ENCODE measurements at regions not wholly inside any gene's neighbourhood (a gene's known extent, or its start where the extent isn't known, plus 50 kb on each side); places are given as distances from the start of the nearest gene placed in this dataset.

DNA sequence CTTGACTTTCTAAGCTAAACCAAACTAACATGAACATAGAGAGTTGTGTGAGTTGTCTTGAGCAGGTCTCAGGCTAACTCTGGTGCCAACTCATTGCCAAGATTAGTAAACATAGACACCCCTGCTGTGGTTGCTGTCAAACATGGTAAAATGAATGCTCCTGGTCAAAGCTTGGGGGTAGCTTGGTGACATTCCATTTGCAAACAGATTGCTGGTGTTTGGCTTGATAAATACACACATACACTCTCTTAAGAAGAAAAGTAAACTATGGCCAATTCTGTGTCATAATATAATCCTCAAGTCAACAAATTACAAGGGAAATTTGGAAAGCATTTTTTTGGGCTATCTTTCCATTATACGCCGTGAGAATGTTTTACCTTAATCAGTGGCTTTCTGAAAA, 386.4 kb upstream of the PDE3A start:
- Histone ChIP-seq H3K4me1 (ENCODE audit: insufficient read depth, low read length) (peaks cover under 1% of the 10 kb centered on the region), H3K4me3 (ENCODE audit: low read depth in 1 of 2, low read length in 2 of 2) (no peak overlapping the region), H3K9ac (ENCODE audit: low read length) (no peak overlapping the region), H3K36me3 (ENCODE audit: insufficient read depth, low read length) (no peaks in the 10 kb centered on the region), H3K27me3 (ENCODE audit: control insufficient read depth in 1 of 2, insufficient read depth in 2 of 2, low read length in 2 of 2) (no peaks in the 10 kb centered on the region), H3K9me3 (ENCODE audit: low read length) (no peaks in the 10 kb centered on the region), H3K27ac (ENCODE audit: low read depth, low read length) (no peak overlapping the region)

DNA sequence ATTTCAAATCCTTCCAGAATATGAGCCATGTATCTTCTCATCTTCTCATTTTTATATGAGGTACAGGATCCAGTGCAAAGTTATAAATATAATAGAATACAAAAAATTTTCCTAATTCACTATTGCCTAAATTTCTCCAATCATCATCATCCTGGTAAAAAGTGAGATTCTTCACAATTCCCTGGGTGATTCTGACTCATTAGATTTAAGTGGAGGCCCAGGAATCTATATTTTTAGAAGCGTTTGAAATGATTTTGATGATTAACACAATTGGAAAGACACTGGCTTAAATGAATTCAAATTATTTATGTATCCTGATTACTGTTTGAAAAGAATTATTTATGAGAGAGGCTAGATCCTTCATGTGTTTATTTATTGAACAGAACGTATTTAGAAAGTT, 380.3 kb upstream of the PDE3A start:
- Histone ChIP-seq H3K9me3 (ENCODE audit: low read length) (no peaks in the 10 kb centered on the region), H3K9ac (ENCODE audit: low read length) (no peak overlapping the region), H3K4me3 (ENCODE audit: low read depth in 1 of 2, low read length in 2 of 2) (no peak overlapping the region), H3K36me3 (ENCODE audit: insufficient read depth, low read length) (no peaks in the 10 kb centered on the region), H3K4me1 (ENCODE audit: insufficient read depth, low read length) (peaks cover 24% of the 10 kb centered on the region), H3K27me3 (ENCODE audit: control insufficient read depth in 1 of 2, insufficient read depth in 2 of 2, low read length in 2 of 2) (no peaks in the 10 kb centered on the region), H3K27ac (ENCODE audit: low read depth, low read length) (peak overlapping the region; percentile 35)

DNA sequence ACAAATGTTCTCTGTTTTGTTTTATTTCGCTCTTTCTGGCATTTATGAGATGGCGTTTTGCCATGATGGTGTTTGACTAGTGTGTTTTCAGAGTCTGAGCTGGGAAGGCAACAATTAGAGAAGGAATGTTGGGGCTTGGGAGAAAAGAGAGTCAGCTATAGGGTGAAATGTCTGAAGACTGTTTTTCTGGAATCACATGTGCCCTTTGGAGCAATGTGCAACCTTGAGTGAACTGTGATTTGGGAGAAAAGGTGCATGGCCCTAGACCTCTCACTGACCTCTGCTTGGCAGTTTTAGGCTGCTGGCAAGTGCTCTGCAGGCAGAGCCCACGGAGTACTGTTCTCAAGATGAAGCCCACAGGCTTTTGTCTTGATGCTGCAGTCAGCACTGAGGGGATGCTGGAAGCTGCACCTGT, 379.9 kb upstream of the PDE3A start:
- peaks cover 24% of the 10 kb centered on the region for H3K4me1 ChIP-seq (ENCODE audit: insufficient read depth, low read length)
- no peak overlapping the region for H3K4me3 ChIP-seq (ENCODE audit: low read depth in 1 of 2, low read length in 2 of 2)
- H3K9ac ChIP-seq (ENCODE audit: low read length): no peak overlapping the region
- no peaks in the 10 kb centered on the region for H3K9me3 ChIP-seq (ENCODE audit: low read length)
- H3K36me3 ChIP-seq (ENCODE audit: insufficient read depth, low read length): no peaks in the 10 kb centered on the region
- H3K27me3 ChIP-seq (ENCODE audit: control insufficient read depth in 1 of 2, insufficient read depth in 2 of 2, low read length in 2 of 2): no peaks in the 10 kb centered on the region
- H3K27ac ChIP-seq (ENCODE audit: low read depth, low read length): peak overlapping the region; percentile 35

DNA sequence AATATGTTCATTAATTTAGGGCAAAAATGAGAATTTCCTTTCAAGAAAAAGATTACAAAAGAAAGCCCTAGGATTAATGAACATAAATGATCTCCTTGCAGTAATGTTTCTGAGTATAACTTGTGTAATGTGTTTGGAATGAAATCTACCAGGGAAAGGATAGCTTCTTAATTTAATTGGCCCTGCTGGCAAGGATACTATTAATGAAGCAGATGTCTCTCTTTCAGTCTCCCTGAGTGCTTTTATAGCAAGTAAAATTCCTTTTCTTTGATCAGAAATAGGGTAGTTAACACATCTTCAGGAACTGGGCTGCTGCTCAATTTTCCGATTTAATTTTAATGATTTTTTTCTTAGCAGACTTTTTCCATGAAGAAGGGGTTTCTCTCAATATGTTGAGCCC, 379.4 kb upstream of the PDE3A start:
- Histone ChIP-seq H3K27me3 (ENCODE audit: control insufficient read depth in 1 of 2, insufficient read depth in 2 of 2, low read length in 2 of 2) (no peaks in the 10 kb centered on the region), H3K9ac (ENCODE audit: low read length) (no peak overlapping the region), H3K27ac (ENCODE audit: low read depth, low read length) (peak overlapping the region; percentile 35), H3K4me1 (ENCODE audit: insufficient read depth, low read length) (peaks cover 24% of the 10 kb centered on the region), H3K4me3 (ENCODE audit: low read depth in 1 of 2, low read length in 2 of 2) (no peak overlapping the region), H3K36me3 (ENCODE audit: insufficient read depth, low read length) (no peaks in the 10 kb centered on the region), H3K9me3 (ENCODE audit: low read length) (no peaks in the 10 kb centered on the region)

DNA sequence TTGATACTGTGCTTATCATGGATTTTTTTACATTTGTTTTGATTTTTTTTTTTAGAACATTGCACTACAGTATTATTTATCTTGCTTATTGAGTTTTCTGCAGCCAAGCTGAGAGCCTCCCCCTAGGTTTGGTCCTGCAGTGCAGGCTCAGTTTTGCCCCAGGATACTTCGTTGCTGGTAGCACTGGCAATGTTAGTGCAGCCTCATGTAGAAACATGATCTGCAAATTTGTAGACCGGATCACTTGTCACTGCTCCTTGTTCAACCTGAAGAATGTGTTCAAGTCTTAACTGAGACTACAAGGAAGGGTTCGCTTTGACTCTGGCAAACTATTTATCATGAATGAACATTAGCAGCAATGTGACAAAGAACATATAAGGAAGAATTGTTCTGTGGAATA, 377.2 kb upstream of the PDE3A start:
- H3K9ac ChIP-seq (ENCODE audit: low read length): no peak overlapping the region
- H3K27me3 ChIP-seq (ENCODE audit: control insufficient read depth in 1 of 2, insufficient read depth in 2 of 2, low read length in 2 of 2): no peaks in the 10 kb centered on the region
- H3K4me1 ChIP-seq (ENCODE audit: insufficient read depth, low read length): peaks cover 24% of the 10 kb centered on the region
- H3K9me3 ChIP-seq (ENCODE audit: low read length): no peaks in the 10 kb centered on the region
- no peaks in the 10 kb centered on the region for H3K36me3 ChIP-seq (ENCODE audit: insufficient read depth, low read length)
- H3K4me3 ChIP-seq (ENCODE audit: low read depth in 1 of 2, low read length in 2 of 2): no peak overlapping the region
- no peak overlapping the region for H3K27ac ChIP-seq (ENCODE audit: low read depth, low read length)

DNA sequence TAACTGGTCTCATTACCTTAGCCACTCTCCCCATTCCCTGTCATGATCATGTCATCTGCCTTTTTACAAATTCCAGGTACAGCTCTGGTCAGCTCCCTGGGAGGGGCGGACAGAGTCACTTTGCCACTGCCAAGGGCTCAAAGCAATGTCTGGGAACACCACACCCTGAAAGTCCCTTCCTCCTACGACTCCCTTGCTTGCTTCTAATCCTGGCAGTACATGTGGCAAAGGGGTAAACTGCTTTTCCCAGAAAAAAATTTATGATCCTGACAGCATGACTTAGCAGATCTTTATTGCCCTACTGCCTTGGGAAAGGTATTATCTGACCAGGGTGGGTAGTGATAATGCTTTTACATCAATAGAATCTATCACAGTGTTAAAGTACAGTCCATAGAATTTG, 376.0 kb upstream of the PDE3A start:
- Histone ChIP-seq H3K9me3 (ENCODE audit: low read length) (no peaks in the 10 kb centered on the region), H3K4me1 (ENCODE audit: insufficient read depth, low read length) (peaks cover 20% of the 10 kb centered on the region), H3K36me3 (ENCODE audit: insufficient read depth, low read length) (no peaks in the 10 kb centered on the region), H3K27me3 (ENCODE audit: control insufficient read depth in 1 of 2, insufficient read depth in 2 of 2, low read length in 2 of 2) (no peaks in the 10 kb centered on the region), H3K4me3 (ENCODE audit: low read depth in 1 of 2, low read length in 2 of 2) (no peak overlapping the region), H3K27ac (ENCODE audit: low read depth, low read length) (no peak overlapping the region), H3K9ac (ENCODE audit: low read length) (no peak overlapping the region)

DNA sequence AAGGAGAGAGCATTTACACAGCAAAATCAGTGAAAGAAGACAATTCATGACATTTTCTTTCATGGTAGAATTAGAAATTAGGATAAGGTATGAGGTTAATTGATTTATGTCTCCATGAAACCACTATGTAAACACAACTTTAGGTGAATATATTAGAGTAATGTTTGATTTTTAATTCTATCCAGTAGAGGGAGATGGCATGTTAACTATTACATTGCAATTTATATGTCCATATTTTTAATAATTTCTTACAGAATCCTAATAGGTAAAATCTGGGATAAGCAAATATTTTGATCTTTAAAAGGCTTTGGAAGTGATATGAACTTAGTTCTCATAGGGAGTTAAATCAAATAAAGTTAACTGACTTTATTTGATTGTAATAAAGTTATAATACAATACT, 373.4 kb upstream of the PDE3A start:
- Histone ChIP-seq H3K27ac (ENCODE audit: low read depth, low read length) (no peak overlapping the region), H3K27me3 (ENCODE audit: control insufficient read depth in 1 of 2, insufficient read depth in 2 of 2, low read length in 2 of 2) (no peaks in the 10 kb centered on the region), H3K4me3 (ENCODE audit: low read depth in 1 of 2, low read length in 2 of 2) (no peak overlapping the region), H3K9ac (ENCODE audit: low read length) (no peak overlapping the region), H3K36me3 (ENCODE audit: insufficient read depth, low read length) (no peaks in the 10 kb centered on the region), H3K4me1 (ENCODE audit: insufficient read depth, low read length) (no peaks in the 10 kb centered on the region), H3K9me3 (ENCODE audit: low read length) (no peaks in the 10 kb centered on the region)

DNA sequence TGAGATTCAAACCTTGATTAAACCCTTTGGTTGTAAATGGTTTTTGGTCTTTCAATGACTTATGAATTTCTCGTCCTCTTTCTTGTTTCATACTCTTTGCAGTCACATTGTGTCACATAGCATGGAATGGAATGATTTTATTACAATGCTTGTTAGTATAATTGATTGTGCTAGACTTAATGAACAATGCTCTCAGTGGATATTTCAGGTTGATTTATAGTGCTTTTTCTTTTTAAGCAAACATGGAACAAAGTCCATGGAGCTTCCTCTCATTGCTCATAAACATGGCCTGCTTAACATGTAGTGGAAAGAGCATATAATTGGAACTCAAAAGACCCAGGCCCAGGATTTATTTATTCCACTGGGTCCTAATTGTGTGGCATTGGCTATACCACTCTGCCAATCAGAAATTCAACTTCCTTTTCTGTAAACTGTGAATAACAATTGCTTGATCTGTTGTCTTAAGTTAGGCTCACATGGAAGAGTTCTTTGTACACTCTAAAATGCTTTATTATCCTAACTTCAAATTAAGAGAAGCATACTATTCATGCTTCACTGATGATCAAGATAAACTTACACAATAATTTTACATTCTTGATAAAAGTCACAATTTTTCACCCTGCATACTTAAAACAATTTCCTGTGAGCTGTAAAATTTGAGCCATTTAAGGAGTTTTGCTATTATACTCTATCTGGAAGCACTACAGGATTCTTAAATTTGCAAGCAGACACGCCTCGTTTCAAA, 370.5 kb upstream of the PDE3A start:
- no peak overlapping the region for H3K9ac ChIP-seq (ENCODE audit: low read length)
- H3K9me3 ChIP-seq (ENCODE audit: low read length): no peaks in the 10 kb centered on the region
- no peak overlapping the region for H3K27ac ChIP-seq (ENCODE audit: low read depth, low read length)
- no peaks in the 10 kb centered on the region for H3K36me3 ChIP-seq (ENCODE audit: insufficient read depth, low read length)
- H3K4me1 ChIP-seq (ENCODE audit: insufficient read depth, low read length): no peaks in the 10 kb centered on the region
- H3K4me3 ChIP-seq (ENCODE audit: low read depth in 1 of 2, low read length in 2 of 2): no peak overlapping the region
- H3K27me3 ChIP-seq (ENCODE audit: control insufficient read depth in 1 of 2, insufficient read depth in 2 of 2, low read length in 2 of 2): no peaks in the 10 kb centered on the region

DNA sequence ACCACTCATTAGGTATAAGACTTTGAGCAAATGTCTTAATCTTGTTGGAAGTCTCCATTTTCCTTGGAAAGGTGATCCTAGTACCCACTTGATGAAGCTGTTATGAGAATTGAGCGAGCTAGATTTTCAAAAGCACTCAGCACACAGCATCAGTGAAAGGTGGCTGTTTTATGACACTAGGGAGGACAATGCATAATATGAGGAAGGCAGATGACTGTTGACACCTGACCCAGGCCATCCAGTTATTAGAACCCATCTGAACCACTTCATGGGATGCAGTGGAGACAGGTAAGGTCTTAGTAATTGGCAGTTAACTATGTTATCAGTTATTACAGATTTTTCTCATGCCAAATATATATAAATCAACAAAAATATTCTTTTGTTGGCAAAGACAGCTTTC, 369.9 kb upstream of the PDE3A start:
- H3K27ac ChIP-seq (ENCODE audit: low read depth, low read length): no peak overlapping the region

DNA sequence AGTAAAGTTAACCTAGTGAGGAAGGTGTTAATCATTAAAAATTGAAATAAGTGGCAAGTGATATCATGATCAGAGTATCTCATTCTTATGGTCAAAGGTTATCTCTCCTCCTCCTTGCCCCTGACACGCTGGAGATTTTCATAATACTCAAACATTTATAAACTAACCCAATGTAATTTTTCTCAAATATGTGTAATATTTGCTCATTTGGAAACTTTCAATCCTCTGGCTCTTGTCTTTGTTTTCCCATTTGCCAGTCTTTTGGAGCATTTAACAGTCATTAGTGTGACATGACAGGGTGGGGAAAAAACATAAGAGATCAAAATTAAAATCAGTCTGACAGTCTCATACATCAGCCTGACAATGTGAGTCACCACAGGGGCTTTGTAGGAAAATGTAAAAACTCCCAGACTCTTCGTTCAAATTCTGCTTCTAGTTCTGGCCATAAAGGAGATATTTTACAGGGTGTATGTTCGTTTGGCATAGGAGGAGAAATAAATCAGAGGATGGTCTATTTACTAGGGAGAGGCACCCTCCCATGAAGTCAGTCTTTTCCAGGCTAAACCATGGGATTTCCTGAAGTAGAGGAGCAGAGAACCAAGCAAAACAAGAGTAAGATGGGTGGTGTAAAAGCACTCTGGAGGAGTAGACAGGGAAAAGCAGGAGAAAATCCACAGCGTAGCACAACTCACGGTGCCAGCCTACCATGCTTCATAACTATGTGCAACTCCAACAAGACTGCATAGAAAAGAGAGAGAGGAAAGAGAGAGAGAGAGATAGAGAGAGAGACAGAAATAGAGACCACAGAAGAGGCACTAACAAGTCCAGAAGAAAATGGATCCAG, 369.2 kb upstream of the PDE3A start:
- no peak overlapping the region for H3K9ac ChIP-seq (ENCODE audit: low read length)
- no peaks in the 10 kb centered on the region for H3K4me1 ChIP-seq (ENCODE audit: insufficient read depth, low read length)
- no peaks in the 10 kb centered on the region for H3K9me3 ChIP-seq (ENCODE audit: low read length)
- H3K36me3 ChIP-seq (ENCODE audit: insufficient read depth, low read length): no peaks in the 10 kb centered on the region
- no peaks in the 10 kb centered on the region for H3K27me3 ChIP-seq (ENCODE audit: control insufficient read depth in 1 of 2, insufficient read depth in 2 of 2, low read length in 2 of 2)
- no peak overlapping the region for H3K4me3 ChIP-seq (ENCODE audit: low read depth in 1 of 2, low read length in 2 of 2)
- H3K27ac ChIP-seq (ENCODE audit: low read depth, low read length): no peak overlapping the region

More for the DNA sequence above, 369.9 kb upstream of the PDE3A start:
- Histone ChIP-seq H3K9ac (ENCODE audit: low read length) (no peak overlapping the region), H3K9me3 (ENCODE audit: low read length) (no peaks in the 10 kb centered on the region), H3K4me3 (ENCODE audit: low read depth in 1 of 2, low read length in 2 of 2) (no peak overlapping the region), H3K27me3 (ENCODE audit: control insufficient read depth in 1 of 2, insufficient read depth in 2 of 2, low read length in 2 of 2) (no peaks in the 10 kb centered on the region), H3K4me1 (ENCODE audit: insufficient read depth, low read length) (no peaks in the 10 kb centered on the region), H3K36me3 (ENCODE audit: insufficient read depth, low read length) (no peaks in the 10 kb centered on the region)

DNA sequence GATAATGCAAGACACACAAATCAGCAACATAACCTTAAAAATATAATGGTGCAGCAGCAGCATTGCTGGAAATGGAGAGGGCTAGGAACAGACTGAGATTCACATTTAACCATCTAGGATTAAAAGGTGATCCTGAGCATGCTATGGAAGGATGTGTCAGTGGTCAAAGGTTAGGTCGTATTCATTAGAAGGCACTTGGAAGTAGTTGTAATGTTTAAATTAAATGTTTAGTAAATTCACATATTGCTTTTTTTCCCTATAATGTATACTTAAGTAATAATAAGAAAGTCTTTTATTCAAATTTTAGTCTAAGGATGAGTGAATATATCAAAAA, 368.6 kb upstream of the PDE3A start:
- no peak overlapping the region for H3K4me3 ChIP-seq (ENCODE audit: low read depth in 1 of 2, low read length in 2 of 2)
- H3K27me3 ChIP-seq (ENCODE audit: control insufficient read depth in 1 of 2, insufficient read depth in 2 of 2, low read length in 2 of 2): no peaks in the 10 kb centered on the region
- no peak overlapping the region for H3K9ac ChIP-seq (ENCODE audit: low read length)
- H3K4me1 ChIP-seq (ENCODE audit: insufficient read depth, low read length): no peaks in the 10 kb centered on the region
- no peaks in the 10 kb centered on the region for H3K36me3 ChIP-seq (ENCODE audit: insufficient read depth, low read length)
- no peaks in the 10 kb centered on the region for H3K9me3 ChIP-seq (ENCODE audit: low read length)
- no peak overlapping the region for H3K27ac ChIP-seq (ENCODE audit: low read depth, low read length)

Data from muscle layer of colon (tissue), 2 donors.